Peyer's patch (tissue), 4 donors: ENCODE measurements at regions not wholly inside any gene's neighbourhood (a gene's known extent, or its start where the extent isn't known, plus 50 kb on each side); places are given as distances from the start of the nearest gene placed in this dataset.

Source experiments
- CTCF ChIP-seq, 6 experiments: fragments of 450-650 bp in 4 of 6; fragments of 200-600 bp in 2 of 6; sonication (generic) in 1 of 6; IDR thresholded peaks; one replicate each; pipeline ENCODE4 v1.5.1; 2017 to 2019; ENCODE audit warnings: antibody characterized with exemption in 6 of 6, mild to moderate bottlenecking in 3 of 6, moderate library complexity in 1 of 6
- POLR2A ChIP-seq, 2 donors: fragments of 450-650 bp; IDR thresholded peaks; one replicate each; pipeline ENCODE4 v1.5.1; 2017; ENCODE audit warnings: antibody characterized with exemption in 2 of 2, mild to moderate bottlenecking in 2 of 2, moderate library complexity in 2 of 2

GRCh38 chr11:27200779-27201453 lies 160.3 kb downstream of the BBOX1 start:
- no peak for TF ChIP-seq CTCF (IDR thresholded peaks at IDR 0.05)
- no peak for TF ChIP-seq POLR2A (IDR thresholded peaks at IDR 0.05)
